Gastrocnemius medialis (tissue), 4 donors: ENCODE measurements at regions not wholly inside any gene's neighbourhood (a gene's known extent, or its start where the extent isn't known, plus 50 kb on each side); places are given as distances from the start of the nearest gene placed in this dataset.
"Not testable (repeated sequence)": the region's sequence is repeated elsewhere in the genome, so short reads cannot be mapped to it uniquely, and the experiment has no call there.

Experiments
- ATAC-seq, 2 donors: fragments of 150-250 bp; one replicate each; pipeline ENCODE4 v1.9.1; 2016
- DNase-seq, 2 donors: peaks; one replicate each; pipeline ENCODE4 v3.0.0-alpha.2; 2019
- H3K27ac ChIP-seq, 4 donors: fragments of 200-600 bp; sonication (generic); 1 replicate in 1 of 4; 2 replicates in 3 of 4; pipeline ENCODE4 v1.5.1; 2016 to 2018; ENCODE audit warnings: mild to moderate bottlenecking in 2 of 4, moderate library complexity in 1 of 4
- H3K27me3 ChIP-seq, 3 donors: fragments of 200-600 bp; sonication (generic) in 2 of 3; 1 replicate in 1 of 3; 2 replicates in 2 of 3; pipeline versions ENCODE4 v1.5.1 to v1.6.0; 2016 to 2019; ENCODE audit warnings: mild to moderate bottlenecking in 1 of 3, moderate library complexity in 1 of 3
- H3K36me3 ChIP-seq, 2 donors: fragments of 200-600 bp; sonication (generic) in 1 of 2; one replicate each; pipeline ENCODE4 v1.5.1; 2017 to 2018
- H3K4me1 ChIP-seq, 2 donors: fragments of 200-600 bp; sonication (generic) in 1 of 2; one replicate each; pipeline ENCODE4 v1.5.1; 2016 to 2017; ENCODE audit warnings: mild to moderate bottlenecking in 2 of 2
- H3K4me3 ChIP-seq, 4 donors: fragments of 200-600 bp; sonication (generic) in 3 of 4; 1 replicate in 1 of 4; 2 replicates in 3 of 4; pipeline ENCODE4 v1.5.1; 2016 to 2019; ENCODE audit warnings: mild to moderate bottlenecking in 2 of 4
- H3K9me3 ChIP-seq, 3 donors: fragments of 200-600 bp; sonication (generic) in 2 of 3; 1 replicate in 1 of 3; 2 replicates in 2 of 3; pipeline ENCODE4 v1.5.1; 2016 to 2019
- CTCF ChIP-seq, 5 experiments: fragments of 450-650 bp in 3 of 5; fragments of 200-600 bp in 2 of 5; sonication (generic) in 2 of 5; IDR thresholded peaks in 4 of 5; conservative IDR thresholded peaks in 1 of 5; 1 replicate in 4 of 5; 2 replicates in 1 of 5; pipeline ENCODE4 v1.5.1; 2016 to 2019; ENCODE audit warnings: antibody characterized with exemption in 5 of 5, mild to moderate bottlenecking in 3 of 5, moderate library complexity in 3 of 5
- POLR2A ChIP-seq, 2 donors: fragments of 450-650 bp; IDR thresholded peaks; one replicate each; pipeline ENCODE4 v1.6.1; 2017; ENCODE audit warnings: antibody characterized with exemption in 2 of 2, mild to moderate bottlenecking in 2 of 2, moderate library complexity in 2 of 2
- in situ Hi-C, 4 donors: fragments of 200-750 bp; cut with MboI; loops; one replicate each; pipeline versions ENCODE4 v1.15.0 to v1.8.0; 2017; ENCODE audit warnings: low sequenced_read_pairs in 4 of 4
- intact Hi-C: fragments of 100-400 bp; cut with DNase I; formaldehyde crosslinking; loops from one replicate; pipeline ENCODE4 v1.15.1; 2023; ENCODE audit warnings: low total_unique reads

GRCh38 chr2:168326572-168326971 is 79.2 kb upstream of the STK39 start:
- DNase-seq (no peak), ATAC-seq (no peak)
- H3K4me3 ChIP-seq, result no peak overlapping the region
- peaks cover 0 to 3% of the 10 kb centered on the region in 2 donors for H3K4me1 ChIP-seq
- TF ChIP-seq POLR2A (IDR thresholded peaks at IDR 0.05) (no peak), CTCF (IDR thresholded peaks at IDR 0.05 in 4 of 5, conservative IDR thresholded peaks at IDR 0.05 in 1 of 5) (no peak)
- in situ Hi-C loops (loop anchor here in 1 of 4 donors (25.0 kb wide), 1 partner anchor 361 kb away; no protein-coding TSS in a partner anchor), intact Hi-C loops (no loop called here)
- H3K9me3 ChIP-seq, result no peaks in the 10 kb centered on the region
- no peaks in the 10 kb centered on the region for H3K36me3 ChIP-seq
- peaks cover 0 to 9% (median 0%) of the 10 kb centered on the region in 3 donors for H3K27me3 ChIP-seq
- no peak overlapping the region for H3K27ac ChIP-seq

- Histone ChIP-seq H3K4me1 (peaks cover 0 to 3% of the 10 kb centered on the region in 2 donors), H3K4me3 (no peak overlapping the region), H3K27me3 (peaks cover 0 to 9% (median 0%) of the 10 kb centered on the region in 3 donors), H3K9me3 (no peaks in the 10 kb centered on the region), H3K36me3 (no peaks in the 10 kb centered on the region), H3K27ac (no peak overlapping the region)
- no peak for DNase-seq
- TF ChIP-seq CTCF (IDR thresholded peaks at IDR 0.05 in 4 of 5, conservative IDR thresholded peaks at IDR 0.05 in 1 of 5) (no peak), POLR2A (IDR thresholded peaks at IDR 0.05) (no peak)
- ATAC-seq, result no peak
- in situ Hi-C loops (loop anchor here in 1 of 4 donors (25.0 kb wide), 1 partner anchor 360 kb away; no protein-coding TSS in a partner anchor), intact Hi-C loops (no loop called here)
Observed at GRCh38 chr2:168327328-168327727, 79.9 kb upstream of the STK39 start.

- ATAC-seq (no peak), DNase-seq (no peak)
- intact Hi-C loops, result no loop called here
- Histone ChIP-seq H3K27ac (no peak overlapping the region), H3K36me3 (no peaks in the 10 kb centered on the region), H3K4me3 (no peak overlapping the region), H3K27me3 (peaks cover 0 to 9% (median 0%) of the 10 kb centered on the region in 3 donors), H3K4me1 (no peaks in the 10 kb centered on the region), H3K9me3 (no peaks in the 10 kb centered on the region)
- in situ Hi-C loops, result loop anchor here in 1 of 4 donors (25.0 kb wide), 1 partner anchor 359 kb away; no protein-coding TSS in a partner anchor
- TF ChIP-seq POLR2A (IDR thresholded peaks at IDR 0.05) (no peak), CTCF (IDR thresholded peaks at IDR 0.05 in 4 of 5, conservative IDR thresholded peaks at IDR 0.05 in 1 of 5) (no peak)
Observed at GRCh38 chr2:168328421-168328820, 81.0 kb upstream of the STK39 start.

- H3K27me3 ChIP-seq, result no peaks in the 10 kb centered on the region
- no peak overlapping the region for H3K4me3 ChIP-seq
- no peaks in the 10 kb centered on the region for H3K4me1 ChIP-seq
- H3K36me3 ChIP-seq, result no peaks in the 10 kb centered on the region
- no peaks in the 10 kb centered on the region for H3K9me3 ChIP-seq
- TF ChIP-seq POLR2A (IDR thresholded peaks at IDR 0.05) (no peak), CTCF (IDR thresholded peaks at IDR 0.05 in 4 of 5, conservative IDR thresholded peaks at IDR 0.05 in 1 of 5) (no peak)
- in situ Hi-C loops, result loop anchor here in 1 of 4 donors (25.0 kb wide), 1 partner anchor 356 kb away; no protein-coding TSS in a partner anchor
- intact Hi-C loops, result no loop called here
- ATAC-seq (no peak), DNase-seq (no peak)
- no peak overlapping the region for H3K27ac ChIP-seq
Observed at GRCh38 chr2:168330624-168331423, 83.4 kb upstream of the STK39 start.

- H3K27ac ChIP-seq, DNase-seq, H3K4me1 ChIP-seq, H3K27me3 ChIP-seq, intact Hi-C loops, H3K4me3 ChIP-seq, ATAC-seq, H3K9me3 ChIP-seq, H3K36me3 ChIP-seq: not testable (repeated sequence)
- in situ Hi-C loops, result loop anchor here in 1 of 4 donors (25.0 kb wide), 1 partner anchor 352 kb away; no protein-coding TSS in a partner anchor
Observed at GRCh38 chr2:168335254-168335653, 87.9 kb upstream of the STK39 start.
